ENCODE measurements at regions not wholly inside any gene's neighbourhood (a gene's known extent, or its start where the extent isn't known, plus 50 kb on each side); places are given as distances from the start of the nearest gene placed in this dataset.

GRCh38 chr14:105709281-105710118 lies 183.1 kb downstream of the TMEM121 start:
- no peak for TF ChIP-seq CTCF (IDR thresholded peaks at IDR 0.05)
- TF ChIP-seq JUN (IDR thresholded peaks at IDR 0.05) = no peak
- TF ChIP-seq PHF8 (IDR thresholded peaks at IDR 0.05; ENCODE audit: borderline replicate concordance, low read depth) = no peak
- TF ChIP-seq USF2 (IDR thresholded peaks at IDR 0.05) = no peak
- no peak for TF ChIP-seq NPAS2 (CRISPR knock-in tag; IDR thresholded peaks at IDR 0.05; ENCODE audit: borderline replicate concordance)
